Activated naive CD8-positive, alpha-beta T cell (primary cell): ENCODE measurements at regions not wholly inside any gene's neighbourhood (a gene's known extent, or its start where the extent isn't known, plus 50 kb on each side); places are given as distances from the start of the nearest gene placed in this dataset.

Source experiments
- H3K27ac Mint-ChIP-seq: one replicate; pipeline ENCODE4 v1.8.0; 2021; ENCODE audit warnings: mixed read lengths
- H3K27me3 Mint-ChIP-seq: one replicate; pipeline ENCODE4 v1.8.0; 2021; ENCODE audit warnings: mixed read lengths
- H3K36me3 Mint-ChIP-seq: one replicate; pipeline ENCODE4 v1.8.0; 2021; ENCODE audit warnings: mixed read lengths
- H3K4me1 Mint-ChIP-seq: one replicate; pipeline ENCODE4 v1.8.0; 2021; ENCODE audit warnings: low read depth, mixed read lengths
- H3K4me3 Mint-ChIP-seq: one replicate; pipeline ENCODE4 v1.8.0; 2021; ENCODE audit warnings: mild to moderate bottlenecking, mixed read lengths
- H3K9me3 Mint-ChIP-seq: one replicate; pipeline ENCODE4 v1.8.0; 2021; ENCODE audit warnings: low read depth, mixed read lengths

DNA sequence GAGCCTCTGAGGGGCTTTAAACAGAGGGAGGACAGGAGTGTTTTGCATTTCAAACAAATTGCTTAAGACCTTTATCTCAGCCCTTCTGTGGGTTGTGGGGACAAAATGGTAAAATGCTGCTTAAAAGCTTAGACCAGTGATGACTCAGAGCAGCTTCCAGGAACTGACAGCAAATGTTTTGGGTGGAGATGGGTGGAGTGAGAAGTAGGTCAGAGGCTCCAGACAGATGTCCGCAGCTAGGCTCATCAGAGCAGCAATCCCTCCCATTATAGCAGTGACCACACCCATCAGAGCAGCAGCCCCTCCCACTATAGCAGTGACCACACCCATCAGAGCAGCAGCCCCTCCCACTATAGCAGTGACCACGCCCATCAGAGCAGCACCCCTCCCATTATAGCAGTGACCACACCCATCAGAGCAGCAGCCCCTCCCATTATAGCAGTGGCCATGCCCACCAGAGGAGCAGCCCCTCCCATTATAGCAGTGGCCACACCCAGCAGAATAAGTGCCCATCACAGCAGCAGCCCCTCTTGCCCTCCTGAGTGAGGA, 532.2 kb downstream of the MATN1 start:
- Mint-ChIP-seq H3K36me3 (no peaks in the 10 kb centered on the region), H3K9me3 (no peaks in the 10 kb centered on the region), H3K4me3 (no peak overlapping the region), H3K27ac (no peak overlapping the region), H3K4me1 (no peaks in the 10 kb centered on the region), H3K27me3 (peaks cover 5% of the 10 kb centered on the region)

GRCh38 chr1:30190511-30191153, 532.8 kb downstream of the MATN1 start:
- Mint-ChIP-seq H3K27me3 (peaks cover 5% of the 10 kb centered on the region), H3K9me3 (no peaks in the 10 kb centered on the region), H3K4me1 (no peaks in the 10 kb centered on the region), H3K4me3 (no peak overlapping the region), H3K36me3 (no peaks in the 10 kb centered on the region), H3K27ac (no peak overlapping the region)

DNA sequence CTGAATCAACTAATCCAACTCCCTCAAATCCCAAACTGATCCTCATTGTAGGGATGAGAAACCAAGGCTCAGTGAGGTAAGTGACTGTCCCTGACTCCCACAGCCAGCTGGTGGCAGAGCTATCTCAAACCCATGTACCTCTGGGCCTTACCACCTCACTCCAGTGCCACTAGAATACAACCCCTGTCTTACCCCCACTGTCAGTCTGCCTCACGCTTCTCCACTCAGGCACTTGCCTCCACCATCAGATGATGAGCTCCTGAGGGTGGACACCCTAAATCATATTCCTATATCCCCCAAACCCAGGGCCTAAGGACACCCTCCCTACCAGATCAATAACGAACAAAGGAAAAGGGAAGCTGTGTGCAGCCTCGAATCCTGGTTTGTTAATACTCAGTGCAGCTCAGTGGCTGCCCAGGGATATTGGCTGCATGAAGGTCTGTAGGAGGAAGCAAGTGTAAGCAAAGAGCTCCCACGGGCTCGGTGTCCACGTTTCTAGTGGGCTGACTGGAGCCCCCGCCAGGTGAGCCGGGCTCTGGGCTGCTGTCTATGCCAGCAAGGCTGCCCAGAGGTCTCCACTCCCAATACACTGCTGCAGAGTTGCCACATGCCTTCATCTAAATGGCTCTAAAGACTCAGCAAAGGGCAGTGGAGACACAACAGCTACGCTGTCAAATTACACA, 533.4 kb downstream of the MATN1 start:
- Mint-ChIP-seq H3K9me3 (no peaks in the 10 kb centered on the region), H3K36me3 (no peaks in the 10 kb centered on the region), H3K27me3 (peaks cover 5% of the 10 kb centered on the region), H3K4me3 (no peak overlapping the region), H3K27ac (no peak overlapping the region), H3K4me1 (no peaks in the 10 kb centered on the region)

GRCh38 chr1:30188999-30189398, 534.4 kb downstream of the MATN1 start:
- H3K4me3 Mint-ChIP-seq = no peak overlapping the region
- no peaks in the 10 kb centered on the region for H3K9me3 Mint-ChIP-seq
- H3K27me3 Mint-ChIP-seq = peaks cover 5% of the 10 kb centered on the region
- no peaks in the 10 kb centered on the region for H3K36me3 Mint-ChIP-seq
- no peaks in the 10 kb centered on the region for H3K4me1 Mint-ChIP-seq
- H3K27ac Mint-ChIP-seq = no peak overlapping the region

DNA sequence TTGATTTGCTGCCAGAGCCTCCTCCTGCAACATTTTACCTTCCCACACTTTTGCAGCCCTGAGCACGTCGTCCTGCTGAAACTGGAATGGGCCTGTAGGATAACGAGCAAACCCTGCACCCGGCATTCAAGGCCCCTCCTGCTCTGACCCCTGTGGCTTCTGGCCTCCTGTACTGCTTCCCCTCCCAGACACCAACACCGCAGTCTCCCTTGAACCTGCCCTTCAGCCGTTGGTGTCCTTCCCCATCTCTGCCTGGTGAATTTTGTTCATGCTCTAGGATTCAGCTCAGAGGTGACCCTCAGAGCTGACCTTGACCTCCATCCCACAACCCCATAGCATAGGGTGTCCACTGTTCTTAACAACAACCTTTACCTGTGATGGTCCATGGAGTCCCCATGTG, 535.1 kb downstream of the MATN1 start:
- no peak overlapping the region for H3K4me3 Mint-ChIP-seq
- H3K4me1 Mint-ChIP-seq = no peaks in the 10 kb centered on the region
- no peaks in the 10 kb centered on the region for H3K9me3 Mint-ChIP-seq
- H3K36me3 Mint-ChIP-seq = no peaks in the 10 kb centered on the region
- peaks cover 2% of the 10 kb centered on the region for H3K27me3 Mint-ChIP-seq
- no peak overlapping the region for H3K27ac Mint-ChIP-seq

GRCh38 chr1:30187413-30188023, 535.9 kb downstream of the MATN1 start:
- H3K27ac Mint-ChIP-seq = no peak overlapping the region
- H3K36me3 Mint-ChIP-seq = no peaks in the 10 kb centered on the region
- H3K4me3 Mint-ChIP-seq = no peak overlapping the region
- no peaks in the 10 kb centered on the region for H3K9me3 Mint-ChIP-seq
- no peaks in the 10 kb centered on the region for H3K4me1 Mint-ChIP-seq
- H3K27me3 Mint-ChIP-seq = no peaks in the 10 kb centered on the region

DNA sequence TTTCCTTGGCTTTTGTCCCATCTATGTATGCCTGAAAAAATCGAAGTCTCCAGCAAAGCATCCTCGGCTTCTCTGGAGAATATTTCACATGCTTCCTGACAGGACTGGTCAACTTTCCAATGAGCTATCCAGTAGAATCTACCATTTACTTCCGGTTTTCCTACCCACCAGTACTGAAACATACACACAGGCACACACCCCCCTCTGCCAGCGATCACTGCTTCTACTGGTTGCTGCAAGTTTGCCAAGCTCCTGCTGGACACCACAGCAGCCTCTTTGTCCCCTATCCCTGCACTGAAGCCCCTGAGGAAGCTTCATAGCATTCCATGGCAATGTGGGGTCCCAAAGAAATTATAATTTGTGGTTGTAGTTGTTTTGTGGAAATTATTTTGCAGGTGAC, 536.8 kb downstream of the MATN1 start:
- Mint-ChIP-seq H3K4me1 (no peaks in the 10 kb centered on the region), H3K4me3 (no peak overlapping the region), H3K27ac (no peak overlapping the region), H3K9me3 (no peaks in the 10 kb centered on the region), H3K27me3 (no peaks in the 10 kb centered on the region), H3K36me3 (no peaks in the 10 kb centered on the region)

- H3K36me3 Mint-ChIP-seq = no peaks in the 10 kb centered on the region
- H3K4me3 Mint-ChIP-seq = no peak overlapping the region
- H3K9me3 Mint-ChIP-seq = no peaks in the 10 kb centered on the region
- no peaks in the 10 kb centered on the region for H3K4me1 Mint-ChIP-seq
- no peak overlapping the region for H3K27ac Mint-ChIP-seq
- no peaks in the 10 kb centered on the region for H3K27me3 Mint-ChIP-seq
Measured at GRCh38 chr1:30185809-30186208, 537.6 kb downstream of the MATN1 start.

GRCh38 chr1:30185313-30185712, 538.1 kb downstream of the MATN1 start:
- Mint-ChIP-seq H3K27me3 (no peaks in the 10 kb centered on the region), H3K9me3 (no peaks in the 10 kb centered on the region), H3K4me3 (no peak overlapping the region), H3K27ac (no peak overlapping the region), H3K4me1 (no peaks in the 10 kb centered on the region), H3K36me3 (no peaks in the 10 kb centered on the region)

DNA sequence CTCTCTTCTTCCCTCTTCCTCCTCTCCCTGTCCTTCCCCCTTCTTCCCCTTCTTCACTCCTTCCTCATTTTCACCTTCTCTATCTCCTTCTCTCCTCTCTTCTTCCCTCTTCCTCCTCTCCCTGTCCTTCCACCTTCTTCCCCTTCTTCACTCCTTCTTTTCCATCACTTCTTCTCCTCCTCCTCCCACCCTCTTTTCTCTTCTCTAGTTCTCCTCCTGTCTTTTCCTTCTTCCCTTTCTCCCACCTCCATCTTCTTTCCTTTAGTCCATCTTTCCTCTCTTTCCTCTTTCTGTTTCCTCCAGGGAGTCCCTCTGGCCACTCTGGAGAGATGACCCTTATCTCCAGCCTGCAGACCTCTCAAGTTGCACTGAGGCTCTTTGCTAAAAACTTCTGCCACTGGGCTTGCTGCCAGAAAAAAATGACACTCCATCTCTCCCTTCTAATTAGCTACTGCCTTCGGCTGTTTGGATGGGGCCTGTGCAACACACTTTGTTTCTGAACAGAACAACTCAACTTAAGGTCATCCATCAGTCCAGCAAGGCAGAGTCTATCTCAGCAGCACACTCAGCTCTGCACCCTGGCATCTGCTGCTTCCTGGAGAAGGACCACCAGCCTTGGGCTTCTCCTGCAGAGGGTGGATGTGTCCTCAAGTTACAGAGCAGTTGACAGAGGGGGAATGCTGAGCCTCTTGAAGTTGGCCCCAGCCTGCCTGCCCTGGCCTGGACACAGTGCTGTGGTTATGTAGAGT, 538.8 kb downstream of the MATN1 start:
- no peaks in the 10 kb centered on the region for H3K9me3 Mint-ChIP-seq
- H3K36me3 Mint-ChIP-seq = no peaks in the 10 kb centered on the region
- no peak overlapping the region for H3K4me3 Mint-ChIP-seq
- H3K27me3 Mint-ChIP-seq = no peaks in the 10 kb centered on the region
- no peak overlapping the region for H3K27ac Mint-ChIP-seq
- no peaks in the 10 kb centered on the region for H3K4me1 Mint-ChIP-seq

DNA sequence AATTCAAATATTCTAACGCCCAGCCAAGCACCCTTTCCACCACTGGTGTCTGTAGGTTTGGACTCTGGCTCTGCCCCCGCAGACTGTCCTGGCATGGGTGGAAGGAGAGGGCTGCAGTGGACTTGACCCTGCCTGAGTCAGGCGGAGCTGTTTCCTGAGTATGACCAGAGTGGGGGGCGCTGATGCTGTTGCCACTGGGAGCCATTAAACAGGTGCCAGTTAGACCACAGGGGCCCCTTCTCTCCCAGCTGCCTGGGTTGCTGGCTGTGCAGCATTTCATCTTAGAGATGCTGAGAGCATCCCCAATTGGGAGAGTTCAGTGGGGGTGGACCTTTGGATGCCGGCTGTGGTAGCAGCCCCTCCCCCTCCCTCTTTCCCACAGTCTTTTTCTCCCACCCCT, 539.5 kb downstream of the MATN1 start:
- peaks cover 4% of the 10 kb centered on the region for H3K9me3 Mint-ChIP-seq
- H3K27ac Mint-ChIP-seq = no peak overlapping the region
- no peaks in the 10 kb centered on the region for H3K4me1 Mint-ChIP-seq
- H3K4me3 Mint-ChIP-seq = no peak overlapping the region
- peaks cover 3% of the 10 kb centered on the region for H3K27me3 Mint-ChIP-seq
- H3K36me3 Mint-ChIP-seq = no peaks in the 10 kb centered on the region

DNA sequence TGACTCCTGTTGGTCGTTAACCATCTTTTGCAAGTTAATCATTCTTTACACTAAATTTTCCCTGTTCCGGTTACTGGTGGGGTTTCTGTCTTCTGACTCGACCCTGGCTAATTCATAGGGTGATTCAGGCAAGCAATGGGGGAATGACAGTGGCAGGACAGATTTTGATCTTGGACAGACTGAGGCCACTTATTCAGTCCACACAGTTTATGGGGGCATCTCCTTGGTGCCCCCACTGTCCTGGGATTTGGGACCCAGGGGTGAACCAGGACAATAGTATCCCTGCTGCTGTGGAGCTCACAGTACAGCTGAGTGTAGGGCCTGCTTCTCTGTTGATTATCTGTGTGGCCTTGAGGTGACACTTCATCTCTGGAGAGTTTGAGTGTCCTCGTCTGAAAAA, 540.4 kb downstream of the MATN1 start:
- H3K27me3 Mint-ChIP-seq = peaks cover 3% of the 10 kb centered on the region
- H3K36me3 Mint-ChIP-seq = no peaks in the 10 kb centered on the region

GRCh38 chr1:30179942-30180543, 543.3 kb downstream of the MATN1 start:
- Mint-ChIP-seq H3K9me3 (peaks cover 7% of the 10 kb centered on the region), H3K27me3 (peaks cover 4% of the 10 kb centered on the region), H3K36me3 (no peaks in the 10 kb centered on the region), H3K27ac (no peak overlapping the region), H3K4me3 (no peak overlapping the region), H3K4me1 (no peaks in the 10 kb centered on the region)

More for the DNA sequence above, 540.4 kb downstream of the MATN1 start:
- Mint-ChIP-seq H3K4me1 (no peaks in the 10 kb centered on the region), H3K9me3 (peaks cover 4% of the 10 kb centered on the region), H3K4me3 (no peak overlapping the region), H3K27ac (no peak overlapping the region)

DNA sequence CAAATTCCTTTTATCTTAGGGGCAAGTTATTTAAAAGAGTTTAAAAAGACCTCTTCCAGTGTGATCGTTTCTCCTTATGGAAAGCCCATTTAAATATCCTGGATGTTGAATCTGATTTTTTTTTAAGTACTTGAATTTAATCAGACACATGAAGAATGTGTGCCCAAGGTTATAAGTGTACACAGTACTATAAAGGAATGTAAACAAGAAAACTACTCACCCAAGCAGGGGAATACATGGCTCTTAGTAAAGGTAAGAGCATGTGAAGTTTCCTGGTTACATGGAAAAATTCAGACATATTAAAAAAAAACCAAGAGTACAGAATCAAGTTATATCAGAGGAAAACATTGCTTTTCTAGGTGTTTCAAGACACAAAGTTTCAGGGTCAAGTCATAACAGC, 546.9 kb downstream of the MATN1 start:
- Mint-ChIP-seq H3K36me3 (no peaks in the 10 kb centered on the region), H3K9me3 (peaks cover 7% of the 10 kb centered on the region), H3K27me3 (peaks cover 4% of the 10 kb centered on the region), H3K4me1 (no peaks in the 10 kb centered on the region), H3K4me3 (no peak overlapping the region), H3K27ac (no peak overlapping the region)
